HL-60 (cell line): ENCODE measurements at regions not wholly inside any gene's neighbourhood (a gene's known extent, or its start where the extent isn't known, plus 50 kb on each side); places are given as distances from the start of the nearest gene placed in this dataset.

Experiments
- GABPA ChIP-seq: IDR thresholded peaks from 2 replicates; pipeline ENCODE4 v1.6.1; 2012; ENCODE audit warnings: low read depth
- TF ChIP-seq, protein P1 (sequence below): IDR thresholded peaks from one replicate; pipeline ENCODE4 v1.5.1; 2011; ENCODE audit warnings: low read length, control low read depth, inconsistent platforms; ENCODE audit not compliant: insufficient read depth

- TF ChIP-seq, protein P1, sequence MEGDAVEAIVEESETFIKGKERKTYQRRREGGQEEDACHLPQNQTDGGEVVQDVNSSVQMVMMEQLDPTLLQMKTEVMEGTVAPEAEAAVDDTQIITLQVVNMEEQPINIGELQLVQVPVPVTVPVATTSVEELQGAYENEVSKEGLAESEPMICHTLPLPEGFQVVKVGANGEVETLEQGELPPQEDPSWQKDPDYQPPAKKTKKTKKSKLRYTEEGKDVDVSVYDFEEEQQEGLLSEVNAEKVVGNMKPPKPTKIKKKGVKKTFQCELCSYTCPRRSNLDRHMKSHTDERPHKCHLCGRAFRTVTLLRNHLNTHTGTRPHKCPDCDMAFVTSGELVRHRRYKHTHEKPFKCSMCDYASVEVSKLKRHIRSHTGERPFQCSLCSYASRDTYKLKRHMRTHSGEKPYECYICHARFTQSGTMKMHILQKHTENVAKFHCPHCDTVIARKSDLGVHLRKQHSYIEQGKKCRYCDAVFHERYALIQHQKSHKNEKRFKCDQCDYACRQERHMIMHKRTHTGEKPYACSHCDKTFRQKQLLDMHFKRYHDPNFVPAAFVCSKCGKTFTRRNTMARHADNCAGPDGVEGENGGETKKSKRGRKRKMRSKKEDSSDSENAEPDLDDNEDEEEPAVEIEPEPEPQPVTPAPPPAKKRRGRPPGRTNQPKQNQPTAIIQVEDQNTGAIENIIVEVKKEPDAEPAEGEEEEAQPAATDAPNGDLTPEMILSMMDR = no peak
- TF ChIP-seq GABPA = no peak
Measured at GRCh38 chr2:196318517-196319377, 147.4 kb upstream of the STK17B start.
